Choroid plexus epithelial cell (primary cell): ENCODE measurements at regions not wholly inside any gene's neighbourhood (a gene's known extent, or its start where the extent isn't known, plus 50 kb on each side); places are given as distances from the start of the nearest gene placed in this dataset.

ENCODE experiments used
- DNase-seq: peaks from one replicate; pipeline ENCODE4 v3.0.0-alpha.2; 2010; ENCODE audit warnings: low read depth
- H3K4me3 ChIP-seq: 2 replicates; pipeline ENCODE4 v1.5.1; 2011; ENCODE audit warnings: low read depth, mild to moderate bottlenecking, control low read depth, low read length, moderate library complexity
- CTCF ChIP-seq: conservative IDR thresholded peaks from 2 replicates; pipeline ENCODE4 v1.5.1; 2011; ENCODE audit warnings: low read depth, mild to moderate bottlenecking, control low read depth, inconsistent platforms, low read length, moderate library complexity

- no peak for DNase-seq
- no peak for TF ChIP-seq CTCF
- no peak overlapping the region for H3K4me3 ChIP-seq
These were observed 671.8 kb downstream of the RPS29 start for GRCh38 chr14:48914382-48914781.

GRCh38 chr14:48900565-48900964 is 685.6 kb downstream of the RPS29 start:
- no peak for TF ChIP-seq CTCF
- DNase-seq, result no peak
- no peak overlapping the region for H3K4me3 ChIP-seq

GRCh38 chr14:48890333-48890732 is 695.8 kb downstream of the RPS29 start:
- H3K4me3 ChIP-seq, result no peak overlapping the region
- TF ChIP-seq CTCF, result no peak
- DNase-seq, result no peak

GRCh38 chr14:48876806-48877340 is 709.3 kb downstream of the RPS29 start:
- DNase-seq, result no peak
- TF ChIP-seq CTCF, result no peak
- no peak overlapping the region for H3K4me3 ChIP-seq

- no peak for TF ChIP-seq CTCF
- no peak for DNase-seq
- no peak overlapping the region for H3K4me3 ChIP-seq
These were observed 711.5 kb downstream of the RPS29 start for GRCh38 chr14:48874711-48875110.

GRCh38 chr14:48857366-48857765 is 728.8 kb downstream of the RPS29 start:
- no peak for TF ChIP-seq CTCF
- no peak for DNase-seq
- H3K4me3 ChIP-seq, result no peak overlapping the region

- no peak overlapping the region for H3K4me3 ChIP-seq
- TF ChIP-seq CTCF, result no peak
- DNase-seq, result no peak
These were observed 733.0 kb downstream of the RPS29 start for GRCh38 chr14:48853159-48853558.
